Nephron (organoid): ENCODE measurements at regions not wholly inside any gene's neighbourhood (a gene's known extent, or its start where the extent isn't known, plus 50 kb on each side); places are given as distances from the start of the nearest gene placed in this dataset.
A peak's percentile ranks its signal among the peaks of the same experiment; 100 is the strongest.

Source experiments
- H3K27ac Mint-ChIP-seq, 3 experiments: 2 replicates each; pipeline ENCODE4 v1.8.0; 2020; ENCODE audit warnings: mixed read lengths in 3 of 3, mild to moderate bottlenecking in 2 of 3, moderate library complexity in 1 of 3
- H3K27me3 Mint-ChIP-seq: 2 replicates; pipeline ENCODE4 v1.8.0; 2021; ENCODE audit warnings: low read depth, mild to moderate bottlenecking, moderate library complexity, mixed read lengths
- H3K36me3 Mint-ChIP-seq: 2 replicates; pipeline ENCODE4 v1.8.0; 2020; ENCODE audit warnings: low read depth, mixed read lengths
- H3K4me1 Mint-ChIP-seq: 2 replicates; pipeline ENCODE4 v1.8.0; 2020; ENCODE audit warnings: mixed read lengths
- H3K4me3 Mint-ChIP-seq, 3 experiments: 2 replicates each; pipeline ENCODE4 v1.8.0; 2020; ENCODE audit warnings: mild to moderate bottlenecking in 3 of 3, mixed read lengths in 3 of 3, moderate library complexity in 2 of 3
- H3K9me3 Mint-ChIP-seq: 2 replicates; pipeline ENCODE4 v1.8.0; 2020; ENCODE audit warnings: mixed read lengths
- TF ChIP-seq, protein P1 (sequence below), 3 experiments: fragments of 200-600 bp; sonication (generic); IDR thresholded peaks; one replicate each; pipeline ENCODE4 v1.5.0; 2021; ENCODE audit warnings: antibody characterized with exemption in 3 of 3; ENCODE audit not compliant: unreplicated experiment in 3 of 3

DNA sequence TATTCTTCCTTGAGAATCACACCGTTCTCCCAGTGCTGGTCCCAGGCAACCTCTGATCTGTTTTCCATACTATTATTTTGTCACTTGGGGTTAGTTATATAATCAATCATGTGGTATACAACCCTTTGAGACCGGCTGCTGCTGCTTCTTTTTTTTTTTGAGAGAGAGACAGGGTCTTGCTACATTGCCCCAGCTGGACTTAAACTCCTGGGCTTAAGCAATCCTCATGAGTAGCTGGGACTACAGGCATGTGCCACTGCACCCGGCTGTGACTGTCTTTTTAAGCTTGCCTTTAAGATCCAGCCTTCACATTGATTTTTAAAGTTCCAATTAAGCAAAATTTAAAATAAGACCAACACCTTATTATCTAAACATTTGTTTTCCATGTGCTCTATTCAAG, 86.7 kb upstream of the EXOC1L start:
- Mint-ChIP-seq H3K4me1 (no peaks in the 10 kb centered on the region), H3K27me3 (no peaks in the 10 kb centered on the region), H3K9me3 (peaks cover 3% of the 10 kb centered on the region), H3K27ac (no peak overlapping the region), H3K4me3 (no peak overlapping the region), H3K36me3 (no peaks in the 10 kb centered on the region)
- TF ChIP-seq, protein P1, sequence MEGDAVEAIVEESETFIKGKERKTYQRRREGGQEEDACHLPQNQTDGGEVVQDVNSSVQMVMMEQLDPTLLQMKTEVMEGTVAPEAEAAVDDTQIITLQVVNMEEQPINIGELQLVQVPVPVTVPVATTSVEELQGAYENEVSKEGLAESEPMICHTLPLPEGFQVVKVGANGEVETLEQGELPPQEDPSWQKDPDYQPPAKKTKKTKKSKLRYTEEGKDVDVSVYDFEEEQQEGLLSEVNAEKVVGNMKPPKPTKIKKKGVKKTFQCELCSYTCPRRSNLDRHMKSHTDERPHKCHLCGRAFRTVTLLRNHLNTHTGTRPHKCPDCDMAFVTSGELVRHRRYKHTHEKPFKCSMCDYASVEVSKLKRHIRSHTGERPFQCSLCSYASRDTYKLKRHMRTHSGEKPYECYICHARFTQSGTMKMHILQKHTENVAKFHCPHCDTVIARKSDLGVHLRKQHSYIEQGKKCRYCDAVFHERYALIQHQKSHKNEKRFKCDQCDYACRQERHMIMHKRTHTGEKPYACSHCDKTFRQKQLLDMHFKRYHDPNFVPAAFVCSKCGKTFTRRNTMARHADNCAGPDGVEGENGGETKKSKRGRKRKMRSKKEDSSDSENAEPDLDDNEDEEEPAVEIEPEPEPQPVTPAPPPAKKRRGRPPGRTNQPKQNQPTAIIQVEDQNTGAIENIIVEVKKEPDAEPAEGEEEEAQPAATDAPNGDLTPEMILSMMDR (IDR thresholded peaks at IDR 0.05; ENCODE audit: unreplicated experiment in 3 of 3): no peak

DNA sequence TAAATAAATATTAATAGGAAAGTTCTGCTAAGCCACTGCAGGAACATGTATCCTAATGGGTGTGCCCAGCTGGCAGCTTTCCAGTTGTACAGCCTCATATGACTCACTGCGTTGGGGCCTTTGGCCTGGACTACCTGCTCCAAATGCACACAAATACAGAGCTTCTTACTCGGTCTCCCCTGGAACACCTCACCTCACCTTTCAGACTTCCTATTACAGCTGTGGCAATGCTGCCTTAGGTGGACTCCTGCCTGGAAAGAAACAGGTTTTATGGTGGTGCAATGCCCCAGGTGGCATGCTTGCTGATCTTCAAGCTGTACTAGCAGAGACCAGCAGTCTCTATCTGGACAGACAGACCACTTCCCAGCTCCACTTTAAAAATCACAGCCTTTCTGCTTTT, 85.7 kb upstream of the EXOC1L start:
- Mint-ChIP-seq H3K36me3 (no peaks in the 10 kb centered on the region), H3K9me3 (no peaks in the 10 kb centered on the region), H3K4me1 (no peaks in the 10 kb centered on the region), H3K27ac (peak overlapping the region in 1 of 3 experiments; percentile 56), H3K4me3 (no peak overlapping the region), H3K27me3 (no peaks in the 10 kb centered on the region)
- TF ChIP-seq, protein P1 (IDR thresholded peaks at IDR 0.05; ENCODE audit: unreplicated experiment in 3 of 3): no peak

DNA sequence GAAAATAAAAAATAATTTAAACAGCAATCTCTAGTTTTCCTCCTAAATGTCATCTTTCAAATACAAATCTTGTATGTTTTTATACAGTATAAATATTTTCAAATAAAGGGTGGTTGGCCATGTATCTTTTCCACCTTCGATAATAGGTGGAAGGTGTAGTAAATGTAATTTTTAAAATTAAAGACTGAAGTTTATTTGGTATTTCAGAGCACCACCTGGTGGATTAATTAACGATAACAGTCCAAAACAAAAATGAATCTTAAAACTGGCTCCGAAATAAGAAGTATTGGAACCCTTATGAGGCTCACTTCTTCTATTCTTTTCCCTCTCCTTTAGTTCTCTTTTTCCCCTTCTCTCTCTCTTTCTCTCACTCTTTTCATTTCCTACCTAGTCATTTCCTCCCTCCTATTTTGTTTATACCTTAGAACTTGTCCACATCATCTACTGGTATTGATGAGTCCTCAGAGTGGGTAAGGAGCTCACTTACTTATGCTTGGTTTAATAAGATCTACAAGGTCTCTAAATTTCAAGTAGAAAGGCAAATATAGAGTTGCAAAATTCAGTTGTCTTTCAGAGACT, 82.9 kb upstream of the EXOC1L start:
- no peaks in the 10 kb centered on the region for H3K27me3 Mint-ChIP-seq
- H3K27ac Mint-ChIP-seq: no peak overlapping the region
- no peak overlapping the region for H3K4me3 Mint-ChIP-seq
- TF ChIP-seq, protein P1 (IDR thresholded peaks at IDR 0.05; ENCODE audit: unreplicated experiment in 3 of 3): peak; percentile 38 to 57 (median 45)
- H3K36me3 Mint-ChIP-seq: no peaks in the 10 kb centered on the region
- H3K9me3 Mint-ChIP-seq: no peaks in the 10 kb centered on the region
- no peaks in the 10 kb centered on the region for H3K4me1 Mint-ChIP-seq

DNA sequence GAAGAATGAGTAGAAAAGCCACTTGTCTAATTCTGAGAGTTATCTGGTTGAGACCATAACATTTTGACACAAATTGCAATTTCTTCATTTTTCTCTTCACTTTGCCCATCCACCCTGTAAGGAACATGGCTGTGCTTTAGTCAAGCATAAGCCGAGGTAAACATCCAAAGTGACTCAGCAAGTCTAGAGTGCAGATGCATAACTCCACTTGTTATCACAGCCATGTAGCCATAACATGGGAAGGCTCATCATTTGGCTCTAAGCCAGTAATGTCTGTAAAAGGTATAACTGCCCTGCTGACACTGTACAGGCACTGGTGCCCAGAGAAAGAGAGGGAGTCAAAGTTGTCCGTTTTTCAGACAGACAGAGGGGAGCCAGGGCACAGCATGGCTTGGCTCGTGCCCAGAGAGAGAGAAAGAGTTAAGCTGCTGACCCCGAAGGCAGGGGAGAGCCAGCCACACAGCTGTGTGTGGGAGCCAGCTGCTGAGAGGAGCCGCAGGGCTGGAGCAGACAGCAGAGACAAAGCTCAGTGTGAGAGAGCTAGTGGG, 76.9 kb upstream of the EXOC1L start:
- H3K4me3 Mint-ChIP-seq: no peak overlapping the region
- peaks cover 13% of the 10 kb centered on the region for H3K4me1 Mint-ChIP-seq
- H3K9me3 Mint-ChIP-seq: no peaks in the 10 kb centered on the region
- H3K27me3 Mint-ChIP-seq: no peaks in the 10 kb centered on the region
- H3K27ac Mint-ChIP-seq: peak overlapping the region in 1 of 3 experiments; percentile 64
- H3K36me3 Mint-ChIP-seq: no peaks in the 10 kb centered on the region
- TF ChIP-seq, protein P1 (IDR thresholded peaks at IDR 0.05; ENCODE audit: unreplicated experiment in 3 of 3): no peak

DNA sequence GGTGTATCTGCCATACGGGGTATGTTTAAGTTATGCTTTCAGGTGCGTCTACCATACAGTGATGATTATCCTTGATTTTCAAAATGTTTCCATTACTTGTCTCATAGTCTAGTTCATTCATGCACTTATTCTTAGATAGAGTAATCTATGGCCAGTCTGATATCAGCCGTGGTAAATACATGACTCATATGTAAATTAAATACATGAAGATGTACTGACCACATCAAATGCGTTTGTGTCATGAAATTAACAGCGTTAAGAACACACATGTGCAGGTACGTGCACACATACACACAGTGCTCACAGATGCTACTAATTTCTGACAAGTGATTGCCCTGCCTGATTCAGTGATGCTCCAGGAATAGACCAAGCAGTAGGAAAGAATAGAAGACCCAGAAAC, 75.2 kb upstream of the EXOC1L start:
- Mint-ChIP-seq H3K36me3 (no peaks in the 10 kb centered on the region), H3K9me3 (no peaks in the 10 kb centered on the region), H3K4me3 (no peak overlapping the region), H3K27ac (no peak overlapping the region), H3K4me1 (peaks cover 13% of the 10 kb centered on the region), H3K27me3 (no peaks in the 10 kb centered on the region)
- TF ChIP-seq, protein P1 (IDR thresholded peaks at IDR 0.05; ENCODE audit: unreplicated experiment in 3 of 3): no peak

DNA sequence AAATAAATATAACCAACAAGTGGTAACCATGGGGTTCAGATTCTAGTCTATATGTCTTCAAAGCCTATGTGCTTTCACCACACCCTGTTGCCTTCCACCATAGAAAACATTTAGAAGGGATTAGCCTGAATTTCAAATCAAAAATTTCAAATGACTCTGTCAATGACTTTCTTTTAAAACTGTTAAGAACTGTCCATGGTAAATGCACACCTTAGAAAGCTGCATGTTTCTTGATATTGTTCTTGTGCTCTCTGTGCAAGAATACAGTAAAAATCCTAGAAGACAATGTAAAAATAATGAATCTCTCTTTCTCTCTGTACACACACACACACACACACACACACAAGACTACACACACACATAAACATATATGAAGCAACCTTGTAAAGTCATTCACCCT, 74.6 kb upstream of the EXOC1L start:
- Mint-ChIP-seq H3K4me3 (no peak overlapping the region), H3K4me1 (peaks cover 13% of the 10 kb centered on the region), H3K36me3 (no peaks in the 10 kb centered on the region), H3K27ac (no peak overlapping the region), H3K27me3 (no peaks in the 10 kb centered on the region), H3K9me3 (no peaks in the 10 kb centered on the region)
- TF ChIP-seq, protein P1 (IDR thresholded peaks at IDR 0.05; ENCODE audit: unreplicated experiment in 3 of 3): no peak
